GM20000 (cell line): ENCODE measurements at regions not wholly inside any gene's neighbourhood (a gene's known extent, or its start where the extent isn't known, plus 50 kb on each side); places are given as distances from the start of the nearest gene placed in this dataset.

Source experiments
- DNase-seq: peaks from one replicate; pipeline ENCODE4 v3.0.0; 2012; ENCODE audit warnings: low spot score
- CTCF ChIP-seq: IDR thresholded peaks from 2 replicates; pipeline ENCODE4 v1.5.1; 2012; ENCODE audit warnings: mild to moderate bottlenecking, control low read depth; ENCODE audit errors: extremely low read depth, missing control alignments

- no peak for TF ChIP-seq CTCF
- no peak for DNase-seq
These were observed 1274.2 kb upstream of the GBE1 start for GRCh38 chr3:83035704-83036010.

GRCh38 chr3:83034806-83035703 lies 1273.6 kb upstream of the GBE1 start:
- no peak for DNase-seq
- no peak for TF ChIP-seq CTCF

GRCh38 chr3:83033133-83033532 lies 1271.7 kb upstream of the GBE1 start:
- DNase-seq = no peak
- TF ChIP-seq CTCF = no peak

GRCh38 chr3:83023086-83023485 lies 1261.6 kb upstream of the GBE1 start:
- DNase-seq = no peak
- TF ChIP-seq CTCF = no peak

GRCh38 chr3:83011481-83011880 lies 1250.0 kb upstream of the GBE1 start:
- no peak for TF ChIP-seq CTCF

GRCh38 chr3:83003917-83004316 lies 1242.5 kb upstream of the GBE1 start:
- DNase-seq = no peak
- TF ChIP-seq CTCF = no peak

More at GRCh38 chr3:83011481-83011880, 1250.0 kb upstream of the GBE1 start:
- DNase-seq = no peak

GRCh38 chr3:83002869-83003445 lies 1241.5 kb upstream of the GBE1 start:
- no peak for TF ChIP-seq CTCF
- DNase-seq = no peak
